HG03097 (cell line): ENCODE measurements at regions not wholly inside any gene's neighbourhood (a gene's known extent, or its start where the extent isn't known, plus 50 kb on each side); places are given as distances from the start of the nearest gene placed in this dataset.
"Not testable (repeated sequence)": the region's sequence is repeated elsewhere in the genome, so short reads cannot be mapped to it uniquely, and the experiment has no call there.

Experiments
- ATAC-seq: cut with Tn5 transposase; IDR thresholded peaks from one replicate; pipeline ENCODE4 v1.9.1; 2021; ENCODE audit not compliant: unreplicated experiment, low FRiP score

DNA sequence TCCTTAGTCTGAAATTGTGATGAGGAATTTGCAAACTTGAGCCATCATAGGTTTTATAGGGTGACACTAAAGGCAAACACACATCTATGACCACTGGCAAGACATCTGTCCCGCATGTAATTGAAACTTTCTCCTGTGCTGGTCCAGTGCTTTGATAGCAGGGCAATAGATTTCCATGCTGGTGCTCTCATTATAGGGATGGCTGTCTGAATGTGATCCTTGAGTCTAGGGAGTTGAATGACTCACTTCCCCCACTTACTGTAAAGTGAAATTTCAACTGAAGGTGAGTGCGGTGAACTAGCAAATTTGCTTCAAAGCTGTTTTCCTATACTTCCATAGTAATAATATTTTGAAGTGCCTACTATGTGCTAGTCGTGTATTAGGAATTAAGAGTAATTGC is 1630.0 kb downstream of the STIM2 start:
- ATAC-seq = no peak

DNA sequence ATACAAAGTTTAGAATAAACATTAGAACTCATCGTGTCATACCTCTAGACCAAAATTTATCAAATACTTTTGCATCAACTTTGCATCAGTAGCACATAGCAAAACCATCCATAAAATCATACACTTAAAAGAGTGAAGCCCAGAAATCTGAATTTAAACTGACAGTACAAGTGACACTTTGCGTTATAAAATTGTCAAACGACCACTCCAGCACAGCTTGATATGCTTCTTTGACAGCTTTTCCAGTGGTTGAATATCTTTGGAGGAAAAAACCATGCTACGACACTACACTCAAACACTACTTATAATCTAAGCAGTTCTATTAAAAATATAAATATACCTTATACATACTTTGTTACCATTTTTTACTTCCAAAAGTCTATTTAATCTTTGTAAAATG is 1644.4 kb downstream of the STIM2 start:
- ATAC-seq = no peak

DNA sequence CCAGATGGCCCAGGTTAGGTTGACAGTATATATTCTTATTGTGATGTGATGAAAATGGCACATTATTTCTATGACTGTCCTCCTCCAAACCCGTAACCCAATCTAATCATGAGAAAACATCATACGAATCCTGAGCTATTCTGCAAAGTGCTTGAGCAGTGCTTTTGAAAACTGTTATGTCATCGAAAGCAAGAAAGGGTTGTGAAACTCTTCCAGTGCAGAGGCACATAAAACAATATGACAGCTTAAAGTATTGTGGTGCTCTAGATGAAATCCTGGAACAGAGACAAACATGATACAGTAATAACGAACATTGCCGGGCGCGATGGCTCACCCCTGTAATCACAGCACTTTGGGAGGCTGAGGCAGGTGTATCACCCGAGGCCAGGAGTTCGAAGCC is 1648.0 kb downstream of the STIM2 start:
- no peak for ATAC-seq

DNA sequence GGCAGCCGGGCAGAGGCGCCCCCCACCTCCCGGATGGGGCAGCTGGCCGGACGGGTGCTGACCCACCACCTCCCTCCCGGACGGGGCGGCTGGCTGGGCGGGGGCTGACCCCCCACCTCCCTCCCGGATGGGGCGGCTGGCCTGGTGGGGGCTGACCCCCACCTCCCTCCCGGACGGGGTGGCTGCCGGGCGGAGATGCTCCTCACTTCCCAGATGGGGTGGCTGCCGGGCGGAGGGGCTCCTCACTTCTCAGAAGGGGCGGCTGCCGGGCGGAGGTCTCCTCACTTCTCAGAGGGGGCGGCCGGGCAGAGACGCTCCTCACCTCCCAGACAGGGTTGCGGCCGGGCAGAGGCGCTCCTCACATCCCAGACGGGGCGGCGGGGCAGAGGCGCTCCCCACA is 1654.1 kb downstream of the STIM2 start:
- not testable (repeated sequence) for ATAC-seq

GRCh38 chr4:28518561-28519165 is 1658.0 kb downstream of the STIM2 start:
- ATAC-seq = no peak

GRCh38 chr4:28523681-28524190 is 1663.1 kb downstream of the STIM2 start:
- no peak for ATAC-seq

DNA sequence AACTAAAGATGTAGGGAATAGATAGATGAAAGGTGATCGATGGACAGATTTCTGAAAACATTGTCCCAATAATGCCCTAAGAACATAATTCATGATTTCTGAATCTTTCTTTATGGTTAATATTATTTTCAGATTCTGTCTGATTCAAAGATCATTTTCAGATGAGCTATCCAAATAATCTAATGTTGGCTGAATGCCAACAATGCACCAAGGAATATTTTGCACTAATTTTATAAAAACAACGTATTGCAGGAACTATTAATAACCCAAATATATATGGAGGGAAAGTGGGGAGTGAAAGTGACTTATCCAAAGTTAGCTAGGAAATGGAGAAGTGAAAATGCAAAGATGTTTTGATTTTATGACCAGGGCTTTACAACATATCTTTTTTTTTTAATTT is 1675.5 kb downstream of the STIM2 start:
- ATAC-seq = no peak

GRCh38 chr4:28545986-28546385 is 1685.3 kb downstream of the STIM2 start:
- no peak for ATAC-seq

GRCh38 chr4:28548136-28548535 is 1687.5 kb downstream of the STIM2 start:
- ATAC-seq = no peak

GRCh38 chr4:28548594-28548993 is 1688.0 kb downstream of the STIM2 start:
- ATAC-seq = no peak

GRCh38 chr4:28555866-28556265 is 1695.2 kb downstream of the STIM2 start:
- ATAC-seq = no peak

DNA sequence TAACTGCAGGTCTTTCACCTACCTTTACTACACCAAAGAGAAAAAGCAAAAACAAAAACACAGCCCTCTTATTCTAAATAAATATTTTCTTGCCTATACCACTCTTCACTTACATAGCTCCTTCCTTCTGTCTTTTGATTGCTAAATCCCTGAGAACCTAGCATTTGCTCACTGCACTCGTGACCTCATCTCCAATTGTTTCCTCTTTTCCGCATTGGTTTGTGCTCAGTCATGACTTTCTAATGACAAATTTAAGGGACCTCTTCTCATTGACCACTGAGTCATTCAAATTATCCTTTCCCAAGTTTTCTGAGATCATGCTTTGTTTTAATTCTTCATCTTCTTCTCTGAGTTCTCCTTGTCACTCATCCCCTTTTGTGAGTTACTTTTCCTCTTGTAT is 1697.1 kb downstream of the STIM2 start:
- ATAC-seq = no peak

DNA sequence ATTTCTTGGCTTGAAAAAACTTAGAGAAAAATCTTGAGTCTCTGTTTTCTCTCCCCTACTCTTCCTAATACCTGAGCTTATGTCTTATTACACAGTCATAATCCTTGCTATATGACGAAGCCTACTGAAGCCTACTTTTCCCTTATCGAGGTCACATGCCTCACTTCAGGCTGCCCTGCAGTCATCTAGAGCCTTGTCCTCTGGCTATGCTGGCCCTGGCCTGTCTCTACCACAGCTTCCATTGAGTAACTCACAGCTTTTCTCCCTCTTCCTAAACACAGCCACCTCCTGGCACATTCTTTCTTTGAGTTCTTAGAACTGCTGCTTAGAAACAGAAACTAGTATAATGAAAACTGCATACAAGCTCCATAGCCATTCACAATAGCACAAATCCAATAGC is 1698.3 kb downstream of the STIM2 start:
- no peak for ATAC-seq

- no peak for ATAC-seq
These were observed 1702.3 kb downstream of the STIM2 start for GRCh38 chr4:28562913-28563312.

GRCh38 chr4:28565396-28565795 is 1704.8 kb downstream of the STIM2 start:
- no peak for ATAC-seq

DNA sequence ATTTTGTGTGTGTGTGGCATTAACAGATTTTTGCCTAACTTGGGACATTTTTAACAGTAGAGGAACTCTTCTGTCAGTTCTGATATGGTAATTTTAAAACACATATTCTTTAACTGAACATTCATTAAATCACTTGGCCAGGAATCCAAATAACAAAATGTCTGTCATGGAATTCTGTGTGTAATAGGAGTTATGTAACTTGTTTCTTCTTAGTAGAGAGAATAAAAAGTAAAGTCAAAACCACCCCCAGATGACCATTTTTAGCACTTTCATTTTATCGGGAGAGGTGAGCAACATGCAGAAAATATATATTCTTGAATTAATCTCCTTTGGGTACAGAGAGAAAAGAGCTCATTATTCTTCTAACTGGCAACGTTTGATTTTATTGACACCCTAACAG is 1740.3 kb downstream of the STIM2 start:
- no peak for ATAC-seq

- ATAC-seq = no peak
These were observed 1761.0 kb downstream of the STIM2 start for GRCh38 chr4:28621591-28621990.

DNA sequence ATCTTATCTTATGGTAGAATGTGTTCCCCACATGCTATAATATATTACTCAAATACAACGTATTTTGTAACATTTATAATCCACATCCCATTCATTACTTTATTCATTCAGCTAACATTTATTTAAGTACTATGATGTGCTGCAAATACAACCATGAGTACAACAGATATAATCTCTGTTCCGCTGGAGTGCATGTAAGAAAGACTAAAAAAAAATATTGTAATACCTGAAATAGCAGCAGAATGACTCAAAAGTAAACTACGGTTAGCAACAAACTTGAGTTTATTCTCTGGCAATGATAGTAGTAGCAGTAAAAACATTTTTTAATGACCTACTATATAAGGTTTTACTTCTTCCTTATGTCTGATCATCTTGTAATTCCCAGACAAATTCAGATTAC is 1776.3 kb downstream of the STIM2 start:
- no peak for ATAC-seq

GRCh38 chr4:28639747-28640146 is 1779.1 kb downstream of the STIM2 start:
- ATAC-seq = no peak

- no peak for ATAC-seq
These were observed 1794.0 kb downstream of the STIM2 start for GRCh38 chr4:28654618-28655017.

DNA sequence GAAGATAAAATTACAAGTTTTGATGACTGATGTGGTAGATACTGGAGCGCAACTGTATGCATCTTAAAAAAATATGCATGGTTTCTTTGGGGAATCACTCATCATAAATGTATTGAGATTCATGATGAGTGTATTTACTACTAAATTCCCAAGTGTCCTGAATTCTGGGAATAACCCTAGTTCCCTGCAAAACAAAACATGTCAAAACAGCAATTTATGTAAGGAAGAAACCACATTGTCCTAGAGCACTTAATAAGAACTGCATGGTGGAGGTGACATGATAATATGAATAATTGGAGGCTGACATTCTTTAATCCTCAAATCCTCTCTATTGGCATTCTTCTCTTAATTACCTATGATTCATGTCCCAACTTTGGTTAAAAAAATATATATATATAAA is 1804.7 kb downstream of the STIM2 start:
- no peak for ATAC-seq

DNA sequence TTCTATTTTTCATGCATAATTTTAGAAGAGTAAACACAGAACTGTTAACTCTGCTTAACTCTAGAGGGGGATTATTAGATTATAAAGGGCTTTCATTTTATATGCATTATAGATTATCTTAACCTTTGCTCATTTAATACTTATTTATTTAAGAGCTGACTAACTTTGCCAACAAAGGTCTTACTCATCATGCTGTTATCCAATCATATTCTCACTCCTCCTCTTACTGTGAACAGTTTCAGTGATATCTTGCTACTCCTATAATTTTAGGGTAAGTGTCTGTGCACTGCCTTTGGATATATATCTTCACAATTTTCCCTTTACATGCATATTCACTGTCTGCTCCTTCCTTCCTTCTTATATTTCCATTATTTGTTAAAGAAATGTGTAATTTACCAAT is 1814.9 kb downstream of the STIM2 start:
- ATAC-seq = no peak

DNA sequence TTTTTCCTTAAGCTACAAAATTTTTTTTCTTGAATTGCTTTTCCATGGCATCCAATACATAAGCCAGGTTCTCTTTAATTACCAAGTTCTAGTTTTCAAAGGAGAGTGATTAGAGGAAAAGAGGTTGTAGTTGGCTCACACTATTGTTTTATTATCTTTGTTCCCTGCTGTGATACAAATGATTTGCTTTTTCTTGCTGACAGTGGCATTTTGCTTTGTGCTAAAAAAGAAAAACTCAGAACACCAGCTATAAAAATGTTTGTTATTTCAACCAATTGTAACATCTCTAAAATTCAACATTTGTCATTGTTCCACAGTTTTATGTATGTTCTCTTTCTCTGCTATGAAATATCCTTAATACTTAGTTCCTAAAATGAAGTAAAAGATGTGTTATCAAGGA is 1817.2 kb downstream of the STIM2 start:
- ATAC-seq = no peak
